Embryonic facial prominence (tissue), 1 donor: ENCODE measurements at regions not wholly inside any gene's neighbourhood (a gene's known extent, or its start where the extent isn't known, plus 50 kb on each side); places are given as distances from the start of the nearest gene placed in this dataset.

Experiments used
- DNase-seq: peaks from one replicate; pipeline ENCODE4 v3.0.0-alpha.2; 2016; ENCODE audit errors: extremely low spot score

DNA sequence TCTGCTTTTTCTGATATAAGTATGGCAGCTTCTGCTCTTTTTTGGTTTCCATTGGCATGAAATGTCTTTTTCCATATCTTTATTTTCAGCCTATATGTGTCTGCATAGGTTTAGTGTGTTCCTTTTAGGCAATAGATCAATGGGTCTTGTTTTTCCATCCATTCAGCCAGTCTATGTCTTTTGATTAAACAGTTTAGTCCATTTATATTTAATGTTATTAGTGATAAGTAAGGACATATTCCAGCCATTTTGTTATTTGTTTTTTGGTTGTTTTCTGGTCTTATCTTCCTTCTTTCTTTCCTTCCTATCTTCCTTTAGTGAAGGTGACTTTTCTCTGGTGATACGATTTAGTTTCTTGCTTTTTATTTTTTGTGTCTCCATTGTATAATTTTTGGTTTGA is 101.3 kb upstream of the LRRC3B start:
- DNase-seq, result no peak

DNA sequence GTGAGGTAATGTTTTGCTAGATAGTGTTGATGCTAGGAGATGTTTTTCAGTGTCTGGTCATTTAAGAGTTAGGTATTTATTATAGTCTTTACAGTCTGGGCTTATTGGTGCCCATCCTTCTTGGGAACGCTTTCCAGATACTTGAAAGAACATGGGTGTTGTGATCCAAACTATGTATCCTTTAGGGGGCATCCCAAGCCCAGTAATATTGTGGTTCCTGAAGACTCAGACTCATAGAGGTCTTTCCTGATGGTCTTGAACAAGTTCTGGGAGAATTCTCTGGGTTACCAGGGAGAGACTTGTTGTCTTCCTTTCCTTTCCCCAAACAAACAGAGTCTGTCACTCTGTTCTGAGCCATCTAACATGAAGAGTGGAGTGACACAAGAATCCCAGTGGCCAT is 99.7 kb upstream of the LRRC3B start:
- no peak for DNase-seq

DNA sequence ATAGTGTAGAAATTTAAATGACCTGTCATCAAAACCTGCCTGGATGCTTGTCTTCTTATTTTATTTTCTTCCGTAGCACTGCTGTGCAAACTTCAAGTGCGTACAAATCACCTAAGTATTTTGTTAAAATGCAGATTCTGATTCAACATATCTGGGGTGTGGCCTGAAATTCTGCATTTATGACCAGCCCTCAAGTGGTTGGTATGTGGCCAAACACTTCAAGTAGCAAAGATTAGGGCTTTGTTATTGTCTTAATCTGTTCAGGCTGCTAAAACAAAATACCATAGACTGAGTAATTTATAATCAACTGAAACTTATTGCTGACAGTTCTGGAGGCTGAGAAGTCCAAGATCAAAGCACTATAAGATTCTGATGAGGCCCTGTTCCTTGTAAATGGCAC is 97.6 kb upstream of the LRRC3B start:
- DNase-seq, result no peak

DNA sequence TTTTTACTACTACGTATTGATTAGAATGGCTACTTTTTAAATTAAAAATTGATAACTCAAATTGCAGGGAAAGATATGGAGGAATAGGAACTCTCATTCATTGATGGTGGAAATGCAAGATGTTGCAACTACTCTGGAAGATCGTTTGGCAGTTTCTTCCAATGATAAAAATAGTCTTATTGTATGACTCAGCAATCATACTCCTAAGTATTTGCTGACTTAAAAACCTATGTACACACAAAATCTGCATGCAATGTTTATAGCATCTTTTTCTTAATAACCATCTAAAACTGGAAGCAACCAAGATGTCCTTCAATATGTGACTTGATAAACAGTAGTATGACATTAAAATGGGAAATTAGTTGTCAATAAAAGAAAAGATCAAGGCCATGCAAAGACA is 87.4 kb upstream of the LRRC3B start:
- no peak for DNase-seq

DNA sequence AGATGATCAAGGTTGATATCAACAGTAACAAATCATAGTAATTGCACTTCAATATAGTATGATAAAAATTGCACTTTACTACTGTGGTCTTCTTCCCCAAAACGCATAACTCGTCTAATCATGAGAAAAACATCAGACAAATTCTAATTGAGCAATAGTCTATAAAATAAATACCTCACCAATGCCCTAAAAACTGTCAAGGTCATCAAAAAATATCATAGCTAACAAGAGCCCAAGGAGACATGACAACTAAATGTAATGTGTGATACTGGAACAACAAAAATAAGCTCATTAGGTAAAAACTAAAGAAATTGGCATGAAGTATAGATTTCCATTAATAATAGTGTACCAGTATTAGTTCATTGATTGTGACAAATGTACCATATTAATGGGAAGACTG is 85.6 kb upstream of the LRRC3B start:
- no peak for DNase-seq

DNA sequence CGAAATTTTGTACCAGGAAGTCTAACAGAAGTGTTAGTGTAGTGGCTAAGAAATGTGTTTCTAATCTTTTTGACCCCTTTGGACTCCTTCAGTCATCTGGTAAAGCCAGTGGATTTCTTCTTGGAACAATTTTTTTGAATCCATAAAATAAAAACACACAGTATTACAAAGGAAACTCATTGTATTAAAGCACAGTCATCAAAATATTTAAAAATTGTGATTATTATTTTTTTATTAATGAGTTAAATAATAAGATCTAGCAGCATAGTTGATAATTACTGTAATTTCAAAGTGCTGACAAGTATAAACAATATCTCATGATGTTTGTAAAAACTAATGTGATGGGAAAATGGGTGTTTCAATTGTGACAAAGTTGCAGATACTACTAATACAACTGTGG is 72.2 kb upstream of the LRRC3B start:
- no peak for DNase-seq

DNA sequence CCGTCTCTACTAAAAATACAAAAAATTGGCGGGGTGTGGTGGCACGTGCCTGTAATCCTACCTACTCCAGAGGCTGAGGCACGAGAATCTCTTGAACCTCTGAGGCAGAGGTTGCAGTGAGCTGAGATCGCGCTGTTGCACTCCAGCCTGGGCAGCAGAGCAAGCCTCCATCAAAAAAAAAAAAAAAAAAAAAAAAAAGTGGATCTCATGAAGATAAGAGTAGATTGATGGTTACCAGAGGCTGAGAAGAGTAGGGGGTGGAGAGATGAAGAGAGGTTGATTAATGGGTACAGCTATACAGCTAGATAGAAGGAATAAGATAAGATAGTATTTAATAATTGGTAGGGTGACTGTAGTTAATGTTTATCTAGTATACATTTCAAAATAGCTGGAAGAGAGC is 65.9 kb upstream of the LRRC3B start:
- DNase-seq, result no peak

DNA sequence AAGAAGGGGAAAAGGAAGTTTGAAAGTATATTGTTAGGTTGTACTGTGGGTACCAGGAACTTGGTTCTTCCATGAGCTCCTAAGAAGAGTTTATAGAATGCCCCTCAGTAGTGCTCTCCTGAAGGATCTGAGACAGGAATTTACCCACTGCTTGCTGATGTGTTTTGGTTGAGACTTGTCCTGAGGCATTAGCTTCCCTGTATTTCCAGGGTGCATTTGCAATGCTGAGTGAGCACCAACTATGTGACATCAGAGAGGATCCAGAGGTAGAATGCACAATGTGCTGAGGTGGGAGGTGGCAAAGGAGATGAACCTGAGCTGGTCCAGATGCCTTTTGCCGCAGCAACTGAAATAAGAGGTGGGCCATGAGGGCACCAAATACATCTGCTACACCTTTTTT is 64.3 kb upstream of the LRRC3B start:
- DNase-seq, result no peak

DNA sequence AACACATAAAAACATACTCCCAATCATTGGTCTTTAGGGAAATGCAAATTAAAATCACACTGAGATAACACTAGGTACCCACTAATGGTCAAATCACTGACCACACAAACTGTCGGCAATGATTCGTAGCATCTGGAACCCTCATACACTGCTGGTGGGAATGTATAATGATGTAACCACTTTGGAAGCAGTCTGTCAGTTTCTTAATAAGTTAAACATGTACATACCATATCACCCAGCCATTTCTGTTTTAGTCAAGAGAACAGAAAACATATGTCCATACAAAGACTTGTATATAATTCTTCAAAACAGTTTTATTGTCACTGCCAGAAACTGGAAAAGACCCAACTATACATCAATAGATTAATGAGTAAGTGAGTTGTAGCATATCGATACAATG is 63.3 kb upstream of the LRRC3B start:
- DNase-seq, result peak; percentile 60

DNA sequence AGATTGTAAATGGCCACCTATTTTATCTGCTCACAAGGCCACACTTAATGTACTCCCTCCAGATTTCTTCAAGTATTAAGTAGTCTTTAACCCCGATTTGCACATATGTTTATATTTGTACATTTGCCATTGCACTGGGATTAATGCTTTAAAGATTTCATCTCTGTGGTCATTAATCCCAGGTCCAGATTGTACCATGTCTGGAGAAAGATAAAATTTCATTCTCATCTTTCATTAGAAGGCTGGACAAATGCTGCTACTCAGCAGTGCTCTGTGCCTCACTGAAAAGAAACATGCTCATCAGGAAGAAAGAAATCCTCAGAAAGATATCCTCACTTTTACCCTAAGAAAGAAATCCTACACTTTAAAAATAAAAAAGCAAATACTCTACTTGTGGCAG is 62.5 kb upstream of the LRRC3B start:
- no peak for DNase-seq

DNA sequence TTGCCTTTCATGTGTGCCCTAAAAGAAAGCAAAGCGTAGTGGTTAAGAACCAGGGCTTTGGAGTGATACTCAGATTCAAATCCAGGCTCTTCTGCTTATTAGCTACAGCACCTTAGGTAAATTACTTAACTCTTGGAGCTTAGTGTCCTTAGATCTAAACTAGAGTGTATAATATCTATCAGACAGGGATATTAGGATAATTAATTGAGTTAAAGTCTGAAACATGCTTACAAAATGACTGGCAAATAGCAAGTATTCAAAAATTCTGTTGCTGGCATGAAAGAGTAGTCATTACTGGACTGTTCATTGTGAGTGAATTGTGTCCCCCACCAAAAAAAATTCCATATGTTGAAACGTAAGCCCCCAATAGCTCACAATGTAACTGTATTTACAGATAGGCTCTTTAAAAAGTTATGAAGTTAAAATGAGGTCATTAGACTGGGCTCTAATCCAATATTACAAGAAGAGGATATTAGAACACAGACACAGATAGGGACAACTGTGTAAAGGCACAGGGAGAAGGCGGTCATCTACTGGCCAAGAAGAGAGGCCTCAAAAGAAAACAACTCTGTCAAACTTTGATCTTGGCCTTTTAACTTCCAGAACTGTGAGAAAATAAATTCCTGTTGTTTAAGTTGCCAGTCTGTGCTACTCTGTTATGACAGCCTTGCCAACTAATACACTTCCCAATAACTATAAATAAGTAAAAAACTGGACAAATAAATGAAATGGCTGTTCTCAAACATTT is 60.4 kb upstream of the LRRC3B start:
- DNase-seq, result no peak
